ENCODE measurements at regions not wholly inside any gene's neighbourhood (a gene's known extent, or its start where the extent isn't known, plus 50 kb on each side); places are given as distances from the start of the nearest gene placed in this dataset.

- H3K27me3 ChIP-seq = no peaks in the 10 kb centered on the region
- no peaks in the 10 kb centered on the region for H3K4me1 ChIP-seq
- no peak for DNase-seq
- H3K9me3 ChIP-seq = no peaks in the 10 kb centered on the region
- no peak for TF ChIP-seq CTCF (IDR thresholded peaks at IDR 0.05)
- no peaks in the 10 kb centered on the region for H3K36me3 ChIP-seq
- H3K4me3 ChIP-seq = no peak overlapping the region
- no peak overlapping the region for H3K27ac ChIP-seq
- intact Hi-C loops (cut with DNase I; ENCODE audit: low total_unique reads) = no loop called here
Observed at GRCh38 chr5:106720367-106720766, 950.4 kb downstream of the EFNA5 start.

- Histone ChIP-seq H3K27ac (no peak overlapping the region), H3K36me3 (no peaks in the 10 kb centered on the region), H3K4me3 (no peak overlapping the region), H3K27me3 (no peaks in the 10 kb centered on the region), H3K4me1 (no peaks in the 10 kb centered on the region), H3K9me3 (no peaks in the 10 kb centered on the region)
- DNase-seq = no peak
- no peak for TF ChIP-seq CTCF (IDR thresholded peaks at IDR 0.05)
- intact Hi-C loops (cut with DNase I; ENCODE audit: low total_unique reads) = no loop called here
Observed at GRCh38 chr5:106699796-106700195, 970.9 kb downstream of the EFNA5 start.

- Histone ChIP-seq H3K27me3 (no peaks in the 10 kb centered on the region), H3K36me3 (no peaks in the 10 kb centered on the region), H3K9me3 (no peaks in the 10 kb centered on the region), H3K4me3 (no peak overlapping the region), H3K4me1 (no peaks in the 10 kb centered on the region), H3K27ac (no peak overlapping the region)
- TF ChIP-seq CTCF (IDR thresholded peaks at IDR 0.05) = no peak
- DNase-seq = no peak
- intact Hi-C loops (cut with DNase I; ENCODE audit: low total_unique reads) = no loop called here
Observed at GRCh38 chr5:106699198-106699597, 971.5 kb downstream of the EFNA5 start.

GRCh38 chr5:106698169-106698568 lies 972.6 kb downstream of the EFNA5 start:
- intact Hi-C loops (cut with DNase I; ENCODE audit: low total_unique reads) = no loop called here
- Histone ChIP-seq H3K4me3 (no peak overlapping the region), H3K27ac (no peak overlapping the region), H3K4me1 (no peaks in the 10 kb centered on the region), H3K9me3 (no peaks in the 10 kb centered on the region), H3K27me3 (no peaks in the 10 kb centered on the region), H3K36me3 (no peaks in the 10 kb centered on the region)
- TF ChIP-seq CTCF (IDR thresholded peaks at IDR 0.05) = no peak
- DNase-seq = no peak

GRCh38 chr5:106691701-106692100 lies 979.0 kb downstream of the EFNA5 start:
- intact Hi-C loops (cut with DNase I; ENCODE audit: low total_unique reads) = no loop called here
- Histone ChIP-seq H3K27ac (no peak overlapping the region), H3K4me1 (no peaks in the 10 kb centered on the region), H3K4me3 (no peak overlapping the region), H3K27me3 (no peaks in the 10 kb centered on the region), H3K9me3 (no peaks in the 10 kb centered on the region), H3K36me3 (no peaks in the 10 kb centered on the region)
- DNase-seq = no peak
- no peak for TF ChIP-seq CTCF (IDR thresholded peaks at IDR 0.05)

GRCh38 chr5:106690585-106690984 lies 980.2 kb downstream of the EFNA5 start:
- Histone ChIP-seq H3K27me3 (no peaks in the 10 kb centered on the region), H3K27ac (no peak overlapping the region), H3K4me1 (no peaks in the 10 kb centered on the region), H3K36me3 (no peaks in the 10 kb centered on the region), H3K9me3 (no peaks in the 10 kb centered on the region), H3K4me3 (no peak overlapping the region)
- TF ChIP-seq CTCF (IDR thresholded peaks at IDR 0.05) = no peak
- intact Hi-C loops (cut with DNase I; ENCODE audit: low total_unique reads) = no loop called here
- DNase-seq = no peak
